Psoas muscle (tissue), 7 donors: ENCODE measurements at regions not wholly inside any gene's neighbourhood (a gene's known extent, or its start where the extent isn't known, plus 50 kb on each side); places are given as distances from the start of the nearest gene placed in this dataset.

Experiments used
- ATAC-seq, 4 donors: fragments of 200-7000 bp; cut with Tn5 transposase; one replicate each; pipeline ENCODE4 v1.9.1; 2020; ENCODE audit warnings: moderate library complexity in 3 of 4, mild to moderate bottlenecking in 2 of 4
- DNase-seq, 2 donors: peaks; one replicate each; pipeline ENCODE4 v3.0.0-alpha.2; 2020
- H3K27ac ChIP-seq: fragments of 200-600 bp; one replicate; pipeline ENCODE4 v1.8.0; 2022
- H3K27me3 ChIP-seq, 3 donors: fragments of 200-600 bp in 1 of 3; one replicate each; pipeline versions ENCODE4 v1.6.1 to v1.8.0; 2013 to 2022; ENCODE audit warnings: low read length in 2 of 3, mild to moderate bottlenecking in 2 of 3, moderate library complexity in 1 of 3; ENCODE audit not compliant: insufficient read depth in 3 of 3
- H3K36me3 ChIP-seq, 2 donors: fragments of 200-600 bp in 1 of 2; one replicate each; pipeline versions ENCODE4 v1.6.1 to v1.8.0; 2013 to 2022; ENCODE audit warnings: low read depth in 1 of 2, mild to moderate bottlenecking in 1 of 2, moderate library complexity in 1 of 2; ENCODE audit not compliant: insufficient read depth in 1 of 2
- H3K4me1 ChIP-seq: fragments of 200-600 bp; one replicate; pipeline ENCODE4 v1.8.0; 2022
- H3K4me3 ChIP-seq: fragments of 200-600 bp; one replicate; pipeline ENCODE4 v1.8.0; 2022; ENCODE audit warnings: mild to moderate bottlenecking
- H3K9me3 ChIP-seq: fragments of 200-600 bp; one replicate; pipeline ENCODE4 v1.8.0; 2022
- CTCF ChIP-seq: fragments of 200-600 bp; IDR thresholded peaks from one replicate; pipeline ENCODE4 v1.8.0; 2022; ENCODE audit warnings: antibody characterized with exemption
- WGBS, 3 donors: extraction: QIAGEN DNeasy Blood & Tissue Kit; methylation state at CpG; one replicate each; pipeline versions ENCODE4 v1.1.6 to v1.1.7; 2013; 5-methylcytosine and 5-hydroxymethylcytosine counted together
- intact Hi-C, 2 donors: fragments of 100-400 bp; cut with DNase I; formaldehyde crosslinking; loops; one replicate each; pipeline versions ENCODE4 v1.11.0 to v1.14.2; 2022
- donor health status: healthy with polysubstance abuse.
- donor health status: DM: no; HTN: no; CAD: no; lungs with moderate emphysema.
- donor health status: Bipolar disorder and iron deficiency.
- donor health status: healthy.
- donor health status: DM: yes; HTN: yes; CAD: no.
- donor health status: DM: no; HTN: no; CAD: no.
- donor health status: DM: yes; HTN: yes; CAD: no.

- Histone ChIP-seq H3K9me3 (no peaks in the 10 kb centered on the region), H3K4me3 (no peak overlapping the region), H3K27me3 (no peaks in the 10 kb centered on the region), H3K36me3 (no peaks in the 10 kb centered on the region), H3K4me1 (no peaks in the 10 kb centered on the region), H3K27ac (no peak overlapping the region)
- ATAC-seq (no peak), DNase-seq (no peak)
- no peak for TF ChIP-seq CTCF
- WGBS, 3 donors: 89 to 95% (median 91%) methylated on average over 2 of the region's 2 CpGs
- intact Hi-C loops: loop anchor here (10.0 kb wide), 2 partner anchors 442 to 728 kb away; no protein-coding TSS in a partner anchor
Measured at GRCh38 chr7:46357290-46357689, 436.2 kb upstream of the IGFBP3 start.

GRCh38 chr7:46356371-46356770, 435.3 kb upstream of the IGFBP3 start:
- no peaks in the 10 kb centered on the region for H3K4me1 ChIP-seq
- no peaks in the 10 kb centered on the region for H3K27me3 ChIP-seq
- 97 to 99% (median 98%) methylated on average over 2 of the region's 2 CpGs for WGBS, 3 donors
- H3K36me3 ChIP-seq: no peaks in the 10 kb centered on the region
- DNase-seq (no peak), ATAC-seq (no peak)
- H3K4me3 ChIP-seq: no peak overlapping the region
- intact Hi-C loops: loop anchor here (10.0 kb wide), 2 partner anchors 442 to 728 kb away; no protein-coding TSS in a partner anchor
- H3K9me3 ChIP-seq: no peaks in the 10 kb centered on the region
- no peak overlapping the region for H3K27ac ChIP-seq
- no peak for TF ChIP-seq CTCF

- Histone ChIP-seq H3K9me3 (no peaks in the 10 kb centered on the region), H3K4me1 (no peaks in the 10 kb centered on the region), H3K4me3 (no peak overlapping the region), H3K27me3 (no peaks in the 10 kb centered on the region), H3K27ac (no peak overlapping the region), H3K36me3 (no peaks in the 10 kb centered on the region)
- WGBS, 3 donors: 83 to 96% (median 94%) methylated on average over 4 of the region's 4 CpGs
- ATAC-seq (no peak), DNase-seq (no peak)
- TF ChIP-seq CTCF: no peak
- intact Hi-C loops: loop anchor here (10.0 kb wide), 2 partner anchors 441 to 729 kb away; no protein-coding TSS in a partner anchor
Measured at GRCh38 chr7:46355331-46355730, 434.3 kb upstream of the IGFBP3 start.

- ATAC-seq: no peak
- H3K27me3 ChIP-seq: no peaks in the 10 kb centered on the region
- H3K36me3 ChIP-seq: no peaks in the 10 kb centered on the region
- H3K27ac ChIP-seq: no peak overlapping the region
- intact Hi-C loops: loop anchor here (2.0 to 10.0 kb wide), 3 partner anchors 433 to 733 kb away; no protein-coding TSS in a partner anchor
- 14 to 17% (median 14%) methylated on average over 2 of the region's 2 CpGs for WGBS, 3 donors
- no peak overlapping the region for H3K4me3 ChIP-seq
- TF ChIP-seq CTCF: peak; percentile 49
- DNase-seq: no peak
- no peaks in the 10 kb centered on the region for H3K9me3 ChIP-seq
- H3K4me1 ChIP-seq: no peaks in the 10 kb centered on the region
Measured at GRCh38 chr7:46352004-46352954, 431.2 kb upstream of the IGFBP3 start.
